DMS114 treated with DMSO at 0.1 percent for 48 hours (cell line): ENCODE measurements at regions not wholly inside any gene's neighbourhood (a gene's known extent, or its start where the extent isn't known, plus 50 kb on each side); places are given as distances from the start of the nearest gene placed in this dataset.
"Not testable (repeated sequence)": the region's sequence is repeated elsewhere in the genome, so short reads cannot be mapped to it uniquely, and the experiment has no call there.

Experiments used
- DNase-seq: peaks from one replicate; lab custom pipeline; 2025; ENCODE audit not compliant: unreplicated experiment; lab: John Stamatoyannopoulos, UW

- DNase-seq, result no peak
These were observed 51.7 kb upstream of the MYO10 start for GRCh38 chr5:16987776-16988175.

- not testable (repeated sequence) for DNase-seq
These were observed 54.9 kb upstream of the MYO10 start for GRCh38 chr5:16990817-16991520.

- DNase-seq, result no peak
These were observed 55.9 kb upstream of the MYO10 start for GRCh38 chr5:16992006-16992405.

GRCh38 chr5:16992444-16992843 lies 56.4 kb upstream of the MYO10 start:
- no peak for DNase-seq

- no peak for DNase-seq
These were observed 58.5 kb upstream of the MYO10 start for GRCh38 chr5:16994565-16994964.

GRCh38 chr5:16995372-16995771 lies 59.3 kb upstream of the MYO10 start:
- DNase-seq, result no peak

- no peak for DNase-seq
These were observed 64.3 kb upstream of the MYO10 start for GRCh38 chr5:17000291-17000939.

- no peak for DNase-seq
These were observed 65.3 kb upstream of the MYO10 start for GRCh38 chr5:17001428-17001827.

GRCh38 chr5:17004441-17005106 lies 68.5 kb upstream of the MYO10 start:
- DNase-seq, result no peak

- DNase-seq, result no peak
These were observed 69.2 kb upstream of the MYO10 start for GRCh38 chr5:17005107-17005828.

GRCh38 chr5:17012289-17012688 lies 76.2 kb upstream of the MYO10 start:
- no peak for DNase-seq

- DNase-seq, result no peak
These were observed 78.6 kb upstream of the MYO10 start for GRCh38 chr5:17014686-17015085.

GRCh38 chr5:17018871-17019270 lies 82.8 kb upstream of the MYO10 start:
- DNase-seq, result no peak

GRCh38 chr5:17019324-17019723 lies 83.2 kb upstream of the MYO10 start:
- no peak for DNase-seq

- no peak for DNase-seq
These were observed 84.9 kb upstream of the MYO10 start for GRCh38 chr5:17020678-17021601.

GRCh38 chr5:17021602-17021932 lies 85.5 kb upstream of the MYO10 start:
- no peak for DNase-seq

- no peak for DNase-seq
These were observed 86.2 kb upstream of the MYO10 start for GRCh38 chr5:17022296-17022695.

- no peak for DNase-seq
These were observed 88.6 kb upstream of the MYO10 start for GRCh38 chr5:17024686-17025180.

- not testable (repeated sequence) for DNase-seq
These were observed 95.7 kb upstream of the MYO10 start for GRCh38 chr5:17031659-17032277.
